Kidney epithelial cell (primary cell): ENCODE measurements at regions not wholly inside any gene's neighbourhood (a gene's known extent, or its start where the extent isn't known, plus 50 kb on each side); places are given as distances from the start of the nearest gene placed in this dataset.
A peak's percentile ranks its signal among the peaks of the same experiment; 100 is the strongest.

Experiments
- DNase-seq: peaks from one replicate; pipeline ENCODE4 v3.0.0-alpha.2; 2010; ENCODE audit warnings: low read depth
- H3K27me3 ChIP-seq: 2 replicates; pipeline ENCODE4 v1.6.0; 2011; ENCODE audit warnings: low read length; ENCODE audit not compliant: control insufficient read depth, insufficient read depth
- H3K36me3 ChIP-seq: 2 replicates; pipeline ENCODE4 v1.5.1; 2011; ENCODE audit warnings: low read length; ENCODE audit not compliant: control insufficient read depth, insufficient read depth
- H3K4me3 ChIP-seq: 2 replicates; pipeline ENCODE4 v1.5.1; 2011; ENCODE audit warnings: low read depth, mild to moderate bottlenecking, control low read depth, low read length
- TF ChIP-seq, protein P1 (sequence below): IDR thresholded peaks from 2 replicates; pipeline ENCODE4 v1.5.1; 2011; ENCODE audit warnings: mild to moderate bottlenecking, moderate library complexity, low read length, control low read depth, inconsistent platforms; ENCODE audit not compliant: insufficient read depth, poor library complexity, severe bottlenecking

DNA sequence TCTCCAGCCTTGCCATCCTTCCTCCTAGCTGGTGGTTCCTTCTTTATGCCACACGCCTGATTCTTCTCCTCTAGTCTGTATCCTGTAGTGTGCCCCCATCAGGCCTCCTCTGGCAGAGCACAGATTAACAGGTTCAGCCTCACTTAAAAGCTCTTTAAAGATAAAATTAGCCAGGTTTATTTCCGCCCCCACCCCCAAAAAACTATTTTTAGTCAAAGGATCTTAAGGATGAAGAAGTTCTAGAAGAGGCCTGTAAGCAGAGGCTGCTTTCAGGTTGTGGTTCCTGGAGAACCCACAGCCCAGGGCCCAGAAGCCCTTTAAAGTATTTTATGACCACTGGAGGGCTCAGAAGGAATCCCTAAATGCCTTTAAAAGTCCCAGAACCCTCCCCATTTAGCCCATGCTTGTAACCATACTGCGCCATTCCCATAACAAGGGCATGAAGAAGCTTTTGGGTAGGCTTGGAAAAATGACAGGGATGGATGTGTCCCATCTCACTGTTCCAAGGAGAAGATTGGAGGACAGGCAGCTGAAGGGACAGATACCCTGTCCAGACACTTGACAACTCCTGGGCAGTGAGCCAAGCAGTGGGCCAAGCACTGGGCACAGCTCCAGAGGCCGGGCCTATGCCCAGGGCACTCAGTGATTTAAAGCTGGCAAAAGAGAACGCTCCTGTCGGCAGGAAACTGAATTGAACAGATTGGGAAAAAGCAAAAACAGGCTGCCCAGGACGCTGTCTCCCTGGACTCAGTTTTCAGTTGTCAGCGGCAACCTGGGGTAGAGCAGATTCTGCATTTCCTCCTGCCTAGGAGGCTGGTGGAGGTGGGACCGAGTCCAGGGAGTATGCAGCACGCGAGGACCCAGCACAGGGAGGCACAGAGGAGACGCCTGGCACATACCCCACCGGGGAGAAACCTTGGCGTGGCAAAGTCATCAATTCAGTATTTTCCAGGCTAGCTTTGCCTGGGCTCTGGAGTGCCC is 106.3 kb upstream of the SSBP2 start:
- H3K36me3 ChIP-seq: no peaks in the 10 kb centered on the region
- no peak overlapping the region for H3K4me3 ChIP-seq
- DNase-seq: no peak
- TF ChIP-seq, protein P1, sequence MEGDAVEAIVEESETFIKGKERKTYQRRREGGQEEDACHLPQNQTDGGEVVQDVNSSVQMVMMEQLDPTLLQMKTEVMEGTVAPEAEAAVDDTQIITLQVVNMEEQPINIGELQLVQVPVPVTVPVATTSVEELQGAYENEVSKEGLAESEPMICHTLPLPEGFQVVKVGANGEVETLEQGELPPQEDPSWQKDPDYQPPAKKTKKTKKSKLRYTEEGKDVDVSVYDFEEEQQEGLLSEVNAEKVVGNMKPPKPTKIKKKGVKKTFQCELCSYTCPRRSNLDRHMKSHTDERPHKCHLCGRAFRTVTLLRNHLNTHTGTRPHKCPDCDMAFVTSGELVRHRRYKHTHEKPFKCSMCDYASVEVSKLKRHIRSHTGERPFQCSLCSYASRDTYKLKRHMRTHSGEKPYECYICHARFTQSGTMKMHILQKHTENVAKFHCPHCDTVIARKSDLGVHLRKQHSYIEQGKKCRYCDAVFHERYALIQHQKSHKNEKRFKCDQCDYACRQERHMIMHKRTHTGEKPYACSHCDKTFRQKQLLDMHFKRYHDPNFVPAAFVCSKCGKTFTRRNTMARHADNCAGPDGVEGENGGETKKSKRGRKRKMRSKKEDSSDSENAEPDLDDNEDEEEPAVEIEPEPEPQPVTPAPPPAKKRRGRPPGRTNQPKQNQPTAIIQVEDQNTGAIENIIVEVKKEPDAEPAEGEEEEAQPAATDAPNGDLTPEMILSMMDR: peak; percentile 7
- no peaks in the 10 kb centered on the region for H3K27me3 ChIP-seq

DNA sequence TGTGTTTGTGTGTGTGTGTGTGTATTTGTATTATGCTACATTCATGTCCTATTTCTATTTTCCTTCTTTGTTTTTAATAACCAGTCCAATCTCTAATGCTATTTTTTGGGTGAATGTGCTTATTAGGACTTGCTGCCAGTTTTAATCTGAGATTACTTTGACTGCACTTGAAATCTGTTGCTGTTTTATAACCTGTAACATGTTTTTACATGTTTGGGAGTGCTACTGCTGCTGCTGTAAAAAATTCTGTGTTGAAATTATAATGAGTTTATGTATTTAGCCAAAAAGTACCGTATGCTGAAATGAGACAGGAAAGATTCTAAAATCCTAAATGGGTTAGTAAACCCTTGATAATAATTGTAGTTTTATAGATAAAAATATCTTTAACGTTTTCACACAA is 104.7 kb upstream of the SSBP2 start:
- DNase-seq: no peak
- Histone ChIP-seq H3K4me3 (no peak overlapping the region), H3K27me3 (no peaks in the 10 kb centered on the region), H3K36me3 (no peaks in the 10 kb centered on the region)
- TF ChIP-seq, protein P1: no peak

DNA sequence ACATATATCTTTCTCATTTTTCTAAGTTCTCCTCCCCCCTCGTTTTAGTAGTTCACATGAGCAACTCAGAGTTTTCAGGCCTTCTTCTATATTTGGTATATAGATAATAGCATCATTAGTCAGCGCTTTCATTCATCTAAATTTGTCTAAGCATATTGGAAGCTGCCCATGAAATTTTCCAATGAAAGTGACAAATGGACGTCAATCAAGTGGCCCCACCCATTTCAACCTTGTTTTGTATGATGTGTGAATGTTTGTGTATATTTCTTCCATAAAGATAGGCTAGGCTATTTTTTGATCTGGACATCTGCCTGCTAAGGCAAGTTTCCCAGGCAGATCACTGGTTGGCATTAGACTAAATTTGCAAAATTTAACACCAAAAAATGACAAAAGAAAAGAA is 104.0 kb upstream of the SSBP2 start:
- no peak for DNase-seq
- TF ChIP-seq, protein P1: no peak
- no peaks in the 10 kb centered on the region for H3K27me3 ChIP-seq
- no peaks in the 10 kb centered on the region for H3K36me3 ChIP-seq
- H3K4me3 ChIP-seq: no peak overlapping the region

DNA sequence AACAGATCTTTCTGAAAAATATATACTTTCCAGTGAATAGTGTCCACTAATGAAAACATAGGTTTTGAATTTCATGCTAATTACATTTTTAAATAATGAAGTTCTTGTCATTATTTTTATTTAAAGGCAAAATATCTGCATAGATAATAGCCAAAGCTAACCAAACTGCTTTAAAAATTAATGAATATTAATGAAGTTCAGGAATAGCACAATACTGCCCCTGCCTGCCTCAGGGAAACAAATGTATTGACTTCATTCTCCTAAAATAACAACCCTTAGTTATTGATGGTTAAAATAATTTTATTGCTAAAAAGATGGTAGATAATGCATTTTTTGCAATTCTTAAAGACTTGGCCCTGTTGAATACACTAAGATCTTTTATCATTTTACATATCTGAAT is 103.6 kb upstream of the SSBP2 start:
- no peak for DNase-seq

DNA sequence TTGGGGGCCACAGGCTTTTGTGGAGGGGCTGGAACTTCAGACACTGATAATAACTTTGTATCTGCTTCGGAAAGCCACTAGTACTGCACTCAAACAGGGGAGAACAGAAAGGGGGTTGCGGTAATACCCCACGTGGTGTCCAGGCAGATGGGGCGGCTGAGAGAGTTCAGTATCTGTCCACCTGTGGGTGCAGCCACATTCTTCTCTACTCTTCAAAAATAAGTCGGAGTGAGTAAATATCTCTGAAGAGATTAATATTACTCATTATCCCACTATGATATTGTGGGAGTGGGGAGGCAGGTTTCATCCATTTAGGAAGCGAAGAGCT is 102.1 kb upstream of the SSBP2 start:
- TF ChIP-seq, protein P1: no peak
- DNase-seq: no peak
- Histone ChIP-seq H3K27me3 (no peaks in the 10 kb centered on the region), H3K36me3 (no peaks in the 10 kb centered on the region), H3K4me3 (no peak overlapping the region)

More for the DNA sequence above, 103.6 kb upstream of the SSBP2 start:
- TF ChIP-seq, protein P1: peak; percentile 13
- H3K27me3 ChIP-seq: no peaks in the 10 kb centered on the region
- H3K36me3 ChIP-seq: no peaks in the 10 kb centered on the region
- no peak overlapping the region for H3K4me3 ChIP-seq
